Natural killer cell (primary cell): ENCODE measurements at regions not wholly inside any gene's neighbourhood (a gene's known extent, or its start where the extent isn't known, plus 50 kb on each side); places are given as distances from the start of the nearest gene placed in this dataset.

Experiments used
- ATAC-seq, 3 donors: fragments of 150-1000 bp in 2 of 3; fragments of 200-7000 bp in 1 of 3; cut with Tn5 transposase; 1 replicate in 1 of 3; 2 replicates in 2 of 3; pipeline ENCODE4 v1.10.0; 2021; ENCODE audit warnings: mild to moderate bottlenecking in 2 of 3, moderate library complexity in 2 of 3
- DNase-seq, 2 donors: peaks; one replicate each; pipeline versions ENCODE4 v3.0.0 to v3.0.0-alpha.2; 2013 to 2021; ENCODE audit warnings: mixed read lengths in 1 of 2
- H3K27ac ChIP-seq: one replicate; pipeline ENCODE4 v1.5.1; 2013; ENCODE audit warnings: mild to moderate bottlenecking, low read length
- H3K27me3 ChIP-seq: one replicate; pipeline ENCODE4 v1.6.1; 2013; ENCODE audit warnings: low read length; ENCODE audit not compliant: control insufficient read depth, insufficient read depth
- H3K36me3 ChIP-seq: one replicate; pipeline ENCODE4 v1.6.1; 2013; ENCODE audit warnings: low read length; ENCODE audit not compliant: control insufficient read depth, insufficient read depth
- H3K4me1 ChIP-seq: one replicate; pipeline ENCODE4 v1.6.1; 2013; ENCODE audit warnings: low read length; ENCODE audit not compliant: control insufficient read depth, insufficient read depth
- H3K4me3 ChIP-seq: one replicate; pipeline ENCODE4 v1.5.1; 2013; ENCODE audit warnings: low read length
- H3K9me3 ChIP-seq: one replicate; pipeline ENCODE4 v1.6.1; 2013; ENCODE audit warnings: low read length; ENCODE audit not compliant: control insufficient read depth, insufficient read depth
- H3K27ac Mint-ChIP-seq, 2 donors: one replicate each; pipeline ENCODE4 v1.8.0; 2022; ENCODE audit warnings: mild to moderate bottlenecking in 2 of 2, mixed read lengths in 2 of 2, moderate library complexity in 1 of 2
- H3K27me3 Mint-ChIP-seq, 2 donors: one replicate each; pipeline ENCODE4 v1.8.0; 2022; ENCODE audit warnings: low read depth in 2 of 2, mixed read lengths in 2 of 2
- H3K36me3 Mint-ChIP-seq: one replicate; pipeline ENCODE4 v1.8.0; 2022; ENCODE audit warnings: mixed read lengths
- H3K4me1 Mint-ChIP-seq, 2 donors: one replicate each; pipeline ENCODE4 v1.8.0; 2022; ENCODE audit warnings: mixed read lengths in 2 of 2
- H3K4me3 Mint-ChIP-seq: one replicate; pipeline ENCODE4 v1.8.0; 2022; ENCODE audit warnings: mild to moderate bottlenecking, moderate library complexity, mixed read lengths
- H3K9me3 Mint-ChIP-seq, 2 donors: one replicate each; pipeline ENCODE4 v1.8.0; 2022; ENCODE audit warnings: mixed read lengths in 2 of 2
- CTCF ChIP-seq: fragments of 200-600 bp; IDR thresholded peaks from one replicate; pipeline ENCODE4 v1.8.0; 2022; ENCODE audit warnings: antibody characterized with exemption
- WGBS: methylation state at CpG from one replicate; pipeline ENCODE4 v1.1.7; 2013; ENCODE audit warnings: missing lambda C conversion rate; ENCODE audit not compliant: insufficient coverage; 5-methylcytosine and 5-hydroxymethylcytosine counted together
- intact Hi-C: fragments of 100-400 bp; cut with micrococcal nuclease; formaldehyde crosslinking; loops from one replicate; pipeline ENCODE4 v1.14.2; 2022

DNA sequence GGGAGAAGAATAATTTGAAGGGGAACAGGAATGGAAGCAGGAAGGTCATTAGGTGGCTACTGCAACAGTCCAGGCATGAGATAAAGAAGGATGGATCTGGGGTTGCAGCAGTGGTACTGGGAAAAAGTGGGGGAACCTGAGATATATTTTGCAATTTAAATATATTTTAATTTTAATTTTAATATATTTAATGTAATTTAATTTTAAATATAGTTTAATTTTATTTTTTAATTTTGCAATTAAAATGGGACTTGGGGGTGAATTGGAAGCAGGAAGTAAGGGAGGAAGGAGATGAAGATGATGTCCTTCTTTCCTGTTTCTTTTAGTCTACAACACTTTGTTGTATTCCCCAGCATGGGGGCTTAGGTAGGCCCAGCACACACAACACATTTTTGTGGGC, 369.8 kb downstream of the GADD45G start:
- intact Hi-C loops = no loop called here
- H3K9me3 ChIP-seq = no peaks in the 10 kb centered on the region
- H3K27ac ChIP-seq = no peak overlapping the region
- ATAC-seq (no peak), DNase-seq (no peak)
- H3K4me1 ChIP-seq = no peaks in the 10 kb centered on the region
- no peak overlapping the region for H3K4me3 ChIP-seq
- Mint-ChIP-seq H3K4me1 (no peaks in the 10 kb centered on the region), H3K27me3 (peaks cover 16 to 17% of the 10 kb centered on the region in 2 donors), H3K36me3 (no peaks in the 10 kb centered on the region), H3K9me3 (no peaks in the 10 kb centered on the region), H3K27ac (no peak overlapping the region), H3K4me3 (no peak overlapping the region)
- TF ChIP-seq CTCF = no peak
- H3K36me3 ChIP-seq = no peaks in the 10 kb centered on the region
- H3K27me3 ChIP-seq = no peaks in the 10 kb centered on the region

GRCh38 chr9:89975024-89975423, 370.2 kb downstream of the GADD45G start:
- Mint-ChIP-seq H3K9me3 (no peaks in the 10 kb centered on the region), H3K4me1 (no peaks in the 10 kb centered on the region), H3K36me3 (no peaks in the 10 kb centered on the region), H3K4me3 (no peak overlapping the region), H3K27ac (no peak overlapping the region), H3K27me3 (peaks cover 17% of the 10 kb centered on the region in 2 donors)
- H3K36me3 ChIP-seq = no peaks in the 10 kb centered on the region
- WGBS = no CpG with 5 or more reads among the region's 1 CpG
- no peaks in the 10 kb centered on the region for H3K27me3 ChIP-seq
- DNase-seq = no peak
- intact Hi-C loops = no loop called here
- no peak for TF ChIP-seq CTCF
- no peak for ATAC-seq
- H3K9me3 ChIP-seq = no peaks in the 10 kb centered on the region
- H3K27ac ChIP-seq = no peak overlapping the region
- H3K4me3 ChIP-seq = no peak overlapping the region
- H3K4me1 ChIP-seq = no peaks in the 10 kb centered on the region

GRCh38 chr9:89975630-89976029, 370.8 kb downstream of the GADD45G start:
- ATAC-seq (no peak), DNase-seq (no peak)
- Mint-ChIP-seq H3K4me3 (no peak overlapping the region), H3K9me3 (no peaks in the 10 kb centered on the region), H3K27ac (no peak overlapping the region), H3K4me1 (no peaks in the 10 kb centered on the region), H3K27me3 (peaks cover 17 to 23% of the 10 kb centered on the region in 2 donors), H3K36me3 (no peaks in the 10 kb centered on the region)
- H3K36me3 ChIP-seq = no peaks in the 10 kb centered on the region
- intact Hi-C loops = no loop called here
- no peaks in the 10 kb centered on the region for H3K27me3 ChIP-seq
- no peak overlapping the region for H3K4me3 ChIP-seq
- no peaks in the 10 kb centered on the region for H3K9me3 ChIP-seq
- 90% methylated on average over 2 of the region's 2 CpGs for WGBS
- H3K27ac ChIP-seq = no peak overlapping the region
- H3K4me1 ChIP-seq = no peaks in the 10 kb centered on the region
- no peak for TF ChIP-seq CTCF

- Mint-ChIP-seq H3K9me3 (no peaks in the 10 kb centered on the region), H3K27ac (no peak overlapping the region), H3K4me3 (no peak overlapping the region), H3K4me1 (no peaks in the 10 kb centered on the region), H3K36me3 (no peaks in the 10 kb centered on the region), H3K27me3 (peaks cover 25 to 37% of the 10 kb centered on the region in 2 donors)
- no peaks in the 10 kb centered on the region for H3K27me3 ChIP-seq
- no peak overlapping the region for H3K27ac ChIP-seq
- no peak for DNase-seq
- no peak for ATAC-seq
- WGBS = 60% methylated on average over 4 of the region's 4 CpGs
- no peaks in the 10 kb centered on the region for H3K4me1 ChIP-seq
- no peaks in the 10 kb centered on the region for H3K9me3 ChIP-seq
- no peak for TF ChIP-seq CTCF
- H3K4me3 ChIP-seq = no peak overlapping the region
- H3K36me3 ChIP-seq = no peaks in the 10 kb centered on the region
- intact Hi-C loops = no loop called here
Observed at GRCh38 chr9:89978185-89978584, 373.4 kb downstream of the GADD45G start.
